ENCODE measurements at regions not wholly inside any gene's neighbourhood (a gene's known extent, or its start where the extent isn't known, plus 50 kb on each side); places are given as distances from the start of the nearest gene placed in this dataset.

DNA sequence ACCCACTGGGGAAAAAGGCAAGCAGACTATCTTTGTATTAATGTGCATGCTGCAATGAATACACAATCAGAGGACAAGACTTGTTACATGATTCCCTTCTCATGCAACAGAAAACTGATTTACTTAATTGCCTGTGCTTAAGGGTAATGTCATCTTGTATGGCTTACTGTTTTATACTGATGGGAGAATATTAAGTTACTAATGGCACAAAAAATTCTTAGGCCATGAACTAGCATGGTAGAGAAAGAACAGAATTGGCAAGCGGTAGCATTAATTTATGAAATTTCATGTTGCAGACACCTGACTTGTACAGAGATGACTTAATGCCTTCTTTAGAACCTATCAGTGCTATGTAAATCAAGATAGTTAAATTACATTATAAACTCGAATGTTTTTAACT, 282.3 kb downstream of the CNTN3 start:
- TF ChIP-seq, protein P1, sequence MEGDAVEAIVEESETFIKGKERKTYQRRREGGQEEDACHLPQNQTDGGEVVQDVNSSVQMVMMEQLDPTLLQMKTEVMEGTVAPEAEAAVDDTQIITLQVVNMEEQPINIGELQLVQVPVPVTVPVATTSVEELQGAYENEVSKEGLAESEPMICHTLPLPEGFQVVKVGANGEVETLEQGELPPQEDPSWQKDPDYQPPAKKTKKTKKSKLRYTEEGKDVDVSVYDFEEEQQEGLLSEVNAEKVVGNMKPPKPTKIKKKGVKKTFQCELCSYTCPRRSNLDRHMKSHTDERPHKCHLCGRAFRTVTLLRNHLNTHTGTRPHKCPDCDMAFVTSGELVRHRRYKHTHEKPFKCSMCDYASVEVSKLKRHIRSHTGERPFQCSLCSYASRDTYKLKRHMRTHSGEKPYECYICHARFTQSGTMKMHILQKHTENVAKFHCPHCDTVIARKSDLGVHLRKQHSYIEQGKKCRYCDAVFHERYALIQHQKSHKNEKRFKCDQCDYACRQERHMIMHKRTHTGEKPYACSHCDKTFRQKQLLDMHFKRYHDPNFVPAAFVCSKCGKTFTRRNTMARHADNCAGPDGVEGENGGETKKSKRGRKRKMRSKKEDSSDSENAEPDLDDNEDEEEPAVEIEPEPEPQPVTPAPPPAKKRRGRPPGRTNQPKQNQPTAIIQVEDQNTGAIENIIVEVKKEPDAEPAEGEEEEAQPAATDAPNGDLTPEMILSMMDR (optimal IDR thresholded peaks at IDR 0.05 in 1 of 3, IDR thresholded peaks at IDR 0.05 in 1 of 3, conservative IDR thresholded peaks at IDR 0.05 in 1 of 3; ENCODE audit: extremely low read depth in 1 of 3, insufficient read depth in 2 of 3, low read length in 3 of 3) = no peak
- TF ChIP-seq EZH2 (IDR thresholded peaks at IDR 0.05; ENCODE audit: low read length) = no peak
